VCaP (cell line): ENCODE measurements at regions not wholly inside any gene's neighbourhood (a gene's known extent, or its start where the extent isn't known, plus 50 kb on each side); places are given as distances from the start of the nearest gene placed in this dataset.

Source experiments
- H3K27ac ChIP-seq: fragments of 450-650 bp; 2 replicates; pipeline ENCODE4 v1.5.1; 2017
- TF ChIP-seq, protein P1 (sequence below): fragments of 450-650 bp; conservative IDR thresholded peaks from 2 replicates; pipeline ENCODE4 v1.5.1; 2017; ENCODE audit warnings: mild to moderate bottlenecking, moderate library complexity

DNA sequence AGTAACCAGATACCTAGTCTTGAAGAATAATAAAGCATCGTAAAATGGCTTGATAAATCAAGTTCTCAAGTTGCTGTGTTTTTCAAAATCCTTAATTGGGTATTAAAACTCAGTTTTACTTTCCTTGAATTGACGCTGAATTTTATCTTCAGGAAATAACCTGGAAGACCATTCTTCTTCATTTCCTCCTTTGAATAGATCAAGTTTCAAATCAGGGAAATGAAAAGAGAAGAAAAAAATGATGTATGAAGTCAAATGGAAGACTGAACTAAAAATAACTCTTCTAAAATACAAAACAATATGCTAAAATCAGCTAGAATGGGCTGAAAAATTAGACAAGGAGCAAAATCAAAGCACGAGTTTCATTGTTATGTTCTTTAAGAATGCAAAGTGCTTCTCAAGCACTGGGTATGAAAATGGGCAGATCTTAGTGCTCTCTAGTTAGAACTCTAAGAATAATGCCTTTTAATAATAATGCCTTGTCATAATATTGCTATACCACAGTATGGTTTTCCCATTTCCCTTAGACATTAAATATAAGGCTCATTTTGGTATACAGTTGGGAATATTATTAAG, 54.6 kb upstream of the CLEC14A start:
- TF ChIP-seq, protein P1, sequence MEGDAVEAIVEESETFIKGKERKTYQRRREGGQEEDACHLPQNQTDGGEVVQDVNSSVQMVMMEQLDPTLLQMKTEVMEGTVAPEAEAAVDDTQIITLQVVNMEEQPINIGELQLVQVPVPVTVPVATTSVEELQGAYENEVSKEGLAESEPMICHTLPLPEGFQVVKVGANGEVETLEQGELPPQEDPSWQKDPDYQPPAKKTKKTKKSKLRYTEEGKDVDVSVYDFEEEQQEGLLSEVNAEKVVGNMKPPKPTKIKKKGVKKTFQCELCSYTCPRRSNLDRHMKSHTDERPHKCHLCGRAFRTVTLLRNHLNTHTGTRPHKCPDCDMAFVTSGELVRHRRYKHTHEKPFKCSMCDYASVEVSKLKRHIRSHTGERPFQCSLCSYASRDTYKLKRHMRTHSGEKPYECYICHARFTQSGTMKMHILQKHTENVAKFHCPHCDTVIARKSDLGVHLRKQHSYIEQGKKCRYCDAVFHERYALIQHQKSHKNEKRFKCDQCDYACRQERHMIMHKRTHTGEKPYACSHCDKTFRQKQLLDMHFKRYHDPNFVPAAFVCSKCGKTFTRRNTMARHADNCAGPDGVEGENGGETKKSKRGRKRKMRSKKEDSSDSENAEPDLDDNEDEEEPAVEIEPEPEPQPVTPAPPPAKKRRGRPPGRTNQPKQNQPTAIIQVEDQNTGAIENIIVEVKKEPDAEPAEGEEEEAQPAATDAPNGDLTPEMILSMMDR, result no peak
- no peak overlapping the region for H3K27ac ChIP-seq

DNA sequence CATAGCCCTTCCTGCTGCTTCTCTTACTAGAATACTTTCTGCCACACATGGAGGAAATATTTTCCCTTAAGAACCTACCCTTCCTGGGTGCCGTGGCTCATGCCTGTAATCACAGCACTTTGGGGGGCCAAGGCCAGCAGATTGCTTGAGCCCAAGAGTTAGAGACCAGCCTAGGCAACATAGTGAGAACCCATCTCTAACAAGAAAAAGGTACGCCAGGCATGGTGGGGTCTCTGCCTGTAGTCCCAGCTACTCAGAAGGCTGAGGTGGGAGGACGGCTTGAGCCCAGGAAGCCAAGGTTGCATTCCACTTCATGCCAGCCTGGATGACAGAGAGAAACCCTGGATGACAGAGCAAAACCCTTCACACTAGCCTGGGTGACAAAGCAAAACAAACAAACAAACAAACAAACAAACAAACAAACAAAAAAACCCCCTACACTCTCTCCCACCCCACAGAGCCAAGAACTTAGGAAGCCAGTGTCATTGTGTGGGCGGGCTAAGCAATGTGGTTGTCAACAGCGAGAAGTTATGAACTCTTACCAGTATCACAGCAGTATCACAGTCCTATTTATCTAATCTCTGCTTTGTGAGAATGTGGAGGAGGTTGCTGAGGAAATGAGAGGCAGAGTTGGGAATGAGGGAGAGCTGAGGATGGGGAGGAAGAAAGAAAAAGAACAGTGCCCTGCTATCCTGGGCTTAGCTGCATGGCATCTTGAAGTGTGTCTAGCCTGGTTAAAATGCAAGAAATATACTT, 53.8 kb upstream of the CLEC14A start:
- TF ChIP-seq, protein P1, result no peak
- no peak overlapping the region for H3K27ac ChIP-seq
